ENCODE measurements at regions not wholly inside any gene's neighbourhood (a gene's known extent, or its start where the extent isn't known, plus 50 kb on each side); places are given as distances from the start of the nearest gene placed in this dataset.

DNA sequence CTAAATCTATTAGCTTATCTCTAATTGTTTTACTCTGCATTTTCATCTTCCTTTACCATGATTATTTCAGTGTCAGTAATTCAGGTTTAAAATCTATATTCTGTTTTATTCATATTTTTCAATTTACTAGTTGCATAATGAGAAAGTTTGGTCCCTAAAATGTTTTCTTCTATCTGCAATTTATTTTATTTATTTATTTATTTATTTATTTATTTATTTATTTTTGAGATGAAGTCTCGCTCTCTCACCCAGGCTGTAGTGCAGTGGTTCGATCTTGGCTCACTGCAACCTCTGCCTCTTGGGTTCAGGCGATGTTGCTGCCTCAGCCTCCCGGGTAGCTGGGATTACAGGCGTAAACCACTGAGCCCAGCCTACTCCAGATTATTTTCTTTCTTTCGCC, 1597.3 kb downstream of the CDH8 start:
- WGBS, 3 donors: 80 to 89% (median 84%) methylated on average over 6 of the region's 6 CpGs
- no peak overlapping the region for H3K4me3 ChIP-seq
- DNase-seq: no peak
- intact Hi-C loops (cut with DNase I): no loop called here
- no peaks in the 10 kb centered on the region for H3K27me3 ChIP-seq
- H3K36me3 ChIP-seq: no peaks in the 10 kb centered on the region
- TF ChIP-seq, protein P1, sequence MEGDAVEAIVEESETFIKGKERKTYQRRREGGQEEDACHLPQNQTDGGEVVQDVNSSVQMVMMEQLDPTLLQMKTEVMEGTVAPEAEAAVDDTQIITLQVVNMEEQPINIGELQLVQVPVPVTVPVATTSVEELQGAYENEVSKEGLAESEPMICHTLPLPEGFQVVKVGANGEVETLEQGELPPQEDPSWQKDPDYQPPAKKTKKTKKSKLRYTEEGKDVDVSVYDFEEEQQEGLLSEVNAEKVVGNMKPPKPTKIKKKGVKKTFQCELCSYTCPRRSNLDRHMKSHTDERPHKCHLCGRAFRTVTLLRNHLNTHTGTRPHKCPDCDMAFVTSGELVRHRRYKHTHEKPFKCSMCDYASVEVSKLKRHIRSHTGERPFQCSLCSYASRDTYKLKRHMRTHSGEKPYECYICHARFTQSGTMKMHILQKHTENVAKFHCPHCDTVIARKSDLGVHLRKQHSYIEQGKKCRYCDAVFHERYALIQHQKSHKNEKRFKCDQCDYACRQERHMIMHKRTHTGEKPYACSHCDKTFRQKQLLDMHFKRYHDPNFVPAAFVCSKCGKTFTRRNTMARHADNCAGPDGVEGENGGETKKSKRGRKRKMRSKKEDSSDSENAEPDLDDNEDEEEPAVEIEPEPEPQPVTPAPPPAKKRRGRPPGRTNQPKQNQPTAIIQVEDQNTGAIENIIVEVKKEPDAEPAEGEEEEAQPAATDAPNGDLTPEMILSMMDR (IDR thresholded peaks at IDR 0.05): no peak
- no peak for TF ChIP-seq EP300 (IDR thresholded peaks at IDR 0.05)
- no peak for TF ChIP-seq POLR2A (IDR thresholded peaks at IDR 0.05)
- H3K9me3 ChIP-seq: no peaks in the 10 kb centered on the region
- no peaks in the 10 kb centered on the region for H3K4me1 ChIP-seq (ENCODE audit: insufficient read depth)
- no peak overlapping the region for H3K27ac ChIP-seq

DNA sequence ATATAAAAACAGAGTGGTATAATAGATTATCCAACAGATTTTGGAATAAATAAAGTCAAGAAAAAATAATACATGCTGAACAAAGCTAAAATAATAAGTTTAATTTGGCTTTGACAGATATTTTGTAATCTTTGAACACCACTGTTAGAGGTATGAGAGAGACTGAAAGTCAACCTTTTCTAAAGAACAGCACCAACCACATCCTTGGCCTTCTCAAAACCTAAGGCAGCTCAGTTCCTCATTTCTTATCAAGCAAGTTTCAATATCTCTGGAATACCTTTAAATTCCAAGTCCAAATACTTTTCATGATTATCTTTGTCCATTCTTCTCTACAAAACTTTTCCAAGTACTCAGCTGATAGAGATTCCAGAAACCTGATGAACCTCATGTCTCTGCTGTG, 1603.8 kb downstream of the CDH8 start:
- H3K4me3 ChIP-seq: no peak overlapping the region
- TF ChIP-seq POLR2A (IDR thresholded peaks at IDR 0.05) (no peak), EP300 (IDR thresholded peaks at IDR 0.05) (no peak)
- TF ChIP-seq, protein P1 (IDR thresholded peaks at IDR 0.05): no peak

DNA sequence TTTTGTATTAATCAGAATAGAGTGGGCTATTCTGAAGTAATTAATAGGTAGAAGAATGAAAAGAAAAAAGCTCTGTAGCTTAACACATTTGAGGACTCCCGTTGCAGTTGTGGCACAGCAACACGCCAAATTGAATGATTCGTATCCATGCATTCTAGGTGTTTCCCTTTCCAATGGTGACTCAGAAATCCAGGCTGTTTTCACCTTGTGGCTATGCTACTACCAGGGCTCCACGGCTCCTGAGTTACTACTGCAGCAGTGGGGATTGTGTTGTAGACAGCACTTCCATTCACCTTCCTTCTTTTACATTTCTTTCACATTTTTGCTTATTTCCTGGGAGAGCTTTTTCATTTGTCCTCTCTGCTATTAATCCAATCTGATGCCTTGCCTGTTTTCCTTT, 1616.4 kb downstream of the CDH8 start:
- Histone ChIP-seq H3K4me3 (no peak overlapping the region), H3K4me1 (ENCODE audit: insufficient read depth) (no peaks in the 10 kb centered on the region), H3K9me3 (no peaks in the 10 kb centered on the region), H3K36me3 (no peaks in the 10 kb centered on the region), H3K27ac (no peak overlapping the region), H3K27me3 (no peaks in the 10 kb centered on the region)
- 80 to 82% (median 81%) methylated on average over 4 of the region's 4 CpGs for WGBS, 3 donors
- no peak for TF ChIP-seq POLR2A (IDR thresholded peaks at IDR 0.05)
- no peak for TF ChIP-seq EP300 (IDR thresholded peaks at IDR 0.05)
- TF ChIP-seq, protein P1 (IDR thresholded peaks at IDR 0.05): no peak
- intact Hi-C loops (cut with DNase I): no loop called here
- DNase-seq: no peak

More for the DNA sequence above, 1603.8 kb downstream of the CDH8 start:
- intact Hi-C loops (cut with DNase I): no loop called here
- H3K36me3 ChIP-seq: no peaks in the 10 kb centered on the region
- no peaks in the 10 kb centered on the region for H3K4me1 ChIP-seq (ENCODE audit: insufficient read depth)
- no peak overlapping the region for H3K27ac ChIP-seq
- H3K27me3 ChIP-seq: no peaks in the 10 kb centered on the region
- H3K9me3 ChIP-seq: no peaks in the 10 kb centered on the region
- DNase-seq: no peak

DNA sequence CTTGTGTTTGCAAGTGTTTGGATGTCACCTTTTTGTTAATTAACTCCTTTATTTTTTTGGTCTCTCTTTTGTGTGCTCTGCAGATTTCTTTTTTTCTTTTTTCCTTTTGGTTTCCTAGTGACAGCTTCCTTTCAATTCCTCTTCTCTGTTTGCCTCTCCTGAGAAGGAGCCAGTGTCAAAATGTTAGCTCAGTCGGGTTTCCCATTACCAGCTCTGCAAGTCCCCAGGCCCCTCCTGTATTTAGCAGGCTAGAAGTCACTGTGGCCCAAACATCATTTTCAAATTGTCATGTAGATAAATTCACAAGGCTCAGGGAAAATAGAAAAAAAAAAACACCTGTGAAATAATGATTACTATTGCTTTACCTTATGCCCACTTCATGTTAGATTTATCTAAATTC, 1621.6 kb downstream of the CDH8 start:
- 46 to 67% (median 53%) methylated on average over 1 of the region's 1 CpG for WGBS, 3 donors
- H3K27ac ChIP-seq: no peak overlapping the region
- no peaks in the 10 kb centered on the region for H3K27me3 ChIP-seq
- no peak for DNase-seq
- H3K4me1 ChIP-seq (ENCODE audit: insufficient read depth): no peaks in the 10 kb centered on the region
- H3K9me3 ChIP-seq: no peaks in the 10 kb centered on the region
- no peaks in the 10 kb centered on the region for H3K36me3 ChIP-seq
- intact Hi-C loops (cut with DNase I): no loop called here
- no peak overlapping the region for H3K4me3 ChIP-seq
- TF ChIP-seq POLR2A (IDR thresholded peaks at IDR 0.05): no peak
- TF ChIP-seq, protein P1 (IDR thresholded peaks at IDR 0.05): no peak
- TF ChIP-seq EP300 (IDR thresholded peaks at IDR 0.05): no peak

DNA sequence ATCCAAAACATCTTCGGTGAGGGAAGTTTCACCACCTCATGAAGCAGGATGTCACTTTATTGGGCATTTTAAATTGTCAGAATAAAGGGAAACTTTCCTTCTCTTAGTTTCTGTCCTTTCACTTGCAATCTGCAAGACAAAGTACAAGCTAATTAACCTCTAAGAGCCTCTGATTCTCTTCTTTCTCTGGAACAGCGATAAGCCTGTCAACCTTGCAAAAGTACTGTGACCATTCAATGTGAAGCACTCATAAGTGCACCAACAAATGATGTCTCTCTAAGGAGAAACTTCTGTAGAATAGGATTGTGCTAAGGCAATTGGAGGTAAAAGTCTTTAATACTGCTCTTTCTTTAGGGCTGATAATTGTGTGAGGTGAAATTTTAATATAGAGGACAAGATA, 1622.3 kb downstream of the CDH8 start:
- Histone ChIP-seq H3K9me3 (no peaks in the 10 kb centered on the region), H3K27me3 (no peaks in the 10 kb centered on the region), H3K36me3 (no peaks in the 10 kb centered on the region), H3K27ac (no peak overlapping the region), H3K4me1 (ENCODE audit: insufficient read depth) (no peaks in the 10 kb centered on the region), H3K4me3 (no peak overlapping the region)
- WGBS, 3 donors: 77 to 83% (median 78%) methylated on average over 2 of the region's 2 CpGs
- no peak for DNase-seq
- intact Hi-C loops (cut with DNase I): no loop called here
- TF ChIP-seq POLR2A (IDR thresholded peaks at IDR 0.05) (no peak), EP300 (IDR thresholded peaks at IDR 0.05) (no peak)
- TF ChIP-seq, protein P1 (IDR thresholded peaks at IDR 0.05): no peak

Data from ovary (tissue), 7 donors.